ENCODE measurements at regions not wholly inside any gene's neighbourhood (a gene's known extent, or its start where the extent isn't known, plus 50 kb on each side); places are given as distances from the start of the nearest gene placed in this dataset.

DNA sequence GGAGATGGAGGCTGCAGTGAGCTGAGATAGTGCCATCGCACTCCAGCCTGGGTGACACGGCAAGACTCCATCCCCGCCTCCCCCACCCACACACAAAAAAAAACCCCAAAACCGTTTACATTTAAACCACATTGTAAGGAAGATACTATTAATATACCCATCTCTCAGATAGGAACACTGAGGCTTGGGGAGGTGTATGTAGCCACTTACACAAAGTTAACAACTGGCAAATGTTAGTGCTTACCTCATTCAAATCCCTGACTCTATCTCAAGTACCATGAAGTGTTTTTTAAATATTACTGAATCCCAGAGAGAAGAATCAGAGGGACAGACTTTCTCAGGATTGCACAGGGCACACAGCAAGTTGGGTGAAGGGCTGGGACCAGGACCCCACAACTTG lies 164.5 kb downstream of the MIAT start:
- Histone ChIP-seq H3K4me1 (ENCODE audit: low read depth) (no peaks in the 10 kb centered on the region), H3K27me3 (no peaks in the 10 kb centered on the region), H3K36me3 (no peaks in the 10 kb centered on the region), H3K4me3 (no peak overlapping the region), H3K27ac (no peak overlapping the region), H3K9me3 (ENCODE audit: low read depth) (no peaks in the 10 kb centered on the region)
- DNase-seq (ENCODE audit: low read depth in 1 of 2, low spot score in 1 of 2) = no peak
- TF ChIP-seq, protein P1, sequence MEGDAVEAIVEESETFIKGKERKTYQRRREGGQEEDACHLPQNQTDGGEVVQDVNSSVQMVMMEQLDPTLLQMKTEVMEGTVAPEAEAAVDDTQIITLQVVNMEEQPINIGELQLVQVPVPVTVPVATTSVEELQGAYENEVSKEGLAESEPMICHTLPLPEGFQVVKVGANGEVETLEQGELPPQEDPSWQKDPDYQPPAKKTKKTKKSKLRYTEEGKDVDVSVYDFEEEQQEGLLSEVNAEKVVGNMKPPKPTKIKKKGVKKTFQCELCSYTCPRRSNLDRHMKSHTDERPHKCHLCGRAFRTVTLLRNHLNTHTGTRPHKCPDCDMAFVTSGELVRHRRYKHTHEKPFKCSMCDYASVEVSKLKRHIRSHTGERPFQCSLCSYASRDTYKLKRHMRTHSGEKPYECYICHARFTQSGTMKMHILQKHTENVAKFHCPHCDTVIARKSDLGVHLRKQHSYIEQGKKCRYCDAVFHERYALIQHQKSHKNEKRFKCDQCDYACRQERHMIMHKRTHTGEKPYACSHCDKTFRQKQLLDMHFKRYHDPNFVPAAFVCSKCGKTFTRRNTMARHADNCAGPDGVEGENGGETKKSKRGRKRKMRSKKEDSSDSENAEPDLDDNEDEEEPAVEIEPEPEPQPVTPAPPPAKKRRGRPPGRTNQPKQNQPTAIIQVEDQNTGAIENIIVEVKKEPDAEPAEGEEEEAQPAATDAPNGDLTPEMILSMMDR (IDR thresholded peaks at IDR 0.05; ENCODE audit: low read depth, low read length) = no peak

DNA sequence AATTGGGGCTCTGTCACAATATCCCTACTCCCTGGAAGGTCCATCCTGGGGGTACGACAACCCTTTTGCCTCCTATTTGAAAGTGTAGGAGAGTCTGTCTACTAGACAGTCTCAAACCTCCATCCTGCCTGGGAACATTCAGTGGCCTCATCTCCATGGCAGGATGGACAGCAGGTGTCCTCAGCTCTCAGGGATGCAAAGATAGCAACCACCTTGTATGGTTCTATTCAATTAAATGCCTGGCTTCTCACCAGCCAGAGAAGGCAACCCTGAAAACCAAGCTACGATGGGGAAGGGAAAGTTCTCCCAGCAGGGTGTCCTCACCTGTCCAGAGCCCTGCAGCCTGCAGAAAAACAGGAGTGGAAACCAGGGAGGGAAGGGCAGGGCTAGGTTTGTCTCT lies 164.9 kb downstream of the MIAT start:
- H3K36me3 ChIP-seq = no peaks in the 10 kb centered on the region
- DNase-seq (ENCODE audit: low read depth in 1 of 2, low spot score in 1 of 2) = no peak

DNA sequence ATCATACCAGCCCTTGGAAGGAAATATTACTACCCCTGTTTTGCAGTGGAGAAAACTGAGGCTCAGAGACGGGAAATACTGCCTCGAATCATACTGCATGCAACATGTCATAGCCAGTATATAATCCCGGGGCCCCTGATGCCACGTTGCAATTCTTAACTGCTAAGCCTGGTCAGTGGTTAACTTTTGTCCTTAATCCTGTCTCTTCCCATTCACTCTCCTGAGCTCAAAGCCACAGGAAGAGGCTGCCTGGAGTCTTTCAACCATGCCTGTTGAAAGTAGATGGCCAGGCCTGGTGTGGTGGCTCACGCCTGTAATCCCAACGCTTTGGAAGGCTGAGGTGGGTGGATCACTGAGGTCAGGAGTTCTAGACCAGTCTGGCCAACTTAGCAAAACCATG lies 166.6 kb downstream of the MIAT start:
- H3K9me3 ChIP-seq (ENCODE audit: low read depth) = no peaks in the 10 kb centered on the region
- no peak for DNase-seq (ENCODE audit: low read depth in 1 of 2, low spot score in 1 of 2)
- TF ChIP-seq, protein P1 (IDR thresholded peaks at IDR 0.05; ENCODE audit: low read depth, low read length) = no peak

More for the DNA sequence above, 164.9 kb downstream of the MIAT start:
- Histone ChIP-seq H3K27ac (no peak overlapping the region), H3K4me1 (ENCODE audit: low read depth) (no peaks in the 10 kb centered on the region), H3K4me3 (no peak overlapping the region), H3K9me3 (ENCODE audit: low read depth) (no peaks in the 10 kb centered on the region), H3K27me3 (no peaks in the 10 kb centered on the region)
- TF ChIP-seq, protein P1 (IDR thresholded peaks at IDR 0.05; ENCODE audit: low read depth, low read length) = no peak

DNA sequence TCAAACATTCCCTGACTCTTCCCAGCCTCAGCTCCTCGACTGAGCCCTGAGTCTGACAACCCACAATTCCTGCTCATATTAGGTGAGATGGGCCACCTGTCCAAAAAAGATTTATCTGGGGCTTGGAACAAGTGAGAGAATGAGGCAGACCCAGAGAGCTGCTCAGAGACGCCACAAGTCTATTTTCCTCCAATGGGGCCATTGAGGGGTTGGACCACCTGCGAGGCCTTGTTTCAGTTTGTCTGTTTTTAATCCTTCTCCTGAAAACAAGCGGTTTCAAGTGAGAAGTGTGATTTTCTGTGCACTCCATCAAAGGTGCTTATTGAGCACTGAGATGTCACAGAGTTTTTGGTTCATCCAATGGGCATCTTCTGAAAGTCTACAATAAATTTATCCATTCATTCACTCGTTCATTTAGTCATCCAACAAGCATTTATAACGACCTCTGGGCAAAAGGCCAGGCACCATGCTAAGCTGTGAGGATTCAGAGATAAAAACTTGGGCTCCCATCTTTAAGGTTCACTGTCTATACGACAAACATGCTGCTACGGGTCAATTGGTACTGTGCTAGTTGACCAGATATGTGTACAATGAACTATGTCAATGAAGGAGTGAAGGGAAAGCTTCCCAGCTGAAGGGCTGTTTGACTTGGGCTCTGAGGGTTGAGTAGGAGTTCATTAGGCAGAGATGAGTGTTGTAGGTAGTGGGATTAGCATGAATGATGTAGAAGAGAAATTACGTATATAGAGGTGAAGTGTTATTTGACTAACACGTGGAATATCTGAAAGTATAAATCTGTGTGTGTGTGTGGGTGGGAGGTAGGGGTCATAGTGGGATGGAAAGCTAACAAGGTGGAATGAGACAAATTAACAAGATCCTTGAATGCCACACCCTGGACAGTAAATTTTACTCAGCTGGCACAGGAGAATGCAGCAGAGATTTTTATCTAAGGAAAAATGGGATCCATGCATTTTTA lies 168.9 kb downstream of the MIAT start:
- no peaks in the 10 kb centered on the region for H3K27me3 ChIP-seq

More for the DNA sequence above, 166.6 kb downstream of the MIAT start:
- Histone ChIP-seq H3K27ac (no peak overlapping the region), H3K36me3 (no peaks in the 10 kb centered on the region), H3K4me3 (no peak overlapping the region), H3K27me3 (no peaks in the 10 kb centered on the region), H3K4me1 (ENCODE audit: low read depth) (no peaks in the 10 kb centered on the region)

DNA sequence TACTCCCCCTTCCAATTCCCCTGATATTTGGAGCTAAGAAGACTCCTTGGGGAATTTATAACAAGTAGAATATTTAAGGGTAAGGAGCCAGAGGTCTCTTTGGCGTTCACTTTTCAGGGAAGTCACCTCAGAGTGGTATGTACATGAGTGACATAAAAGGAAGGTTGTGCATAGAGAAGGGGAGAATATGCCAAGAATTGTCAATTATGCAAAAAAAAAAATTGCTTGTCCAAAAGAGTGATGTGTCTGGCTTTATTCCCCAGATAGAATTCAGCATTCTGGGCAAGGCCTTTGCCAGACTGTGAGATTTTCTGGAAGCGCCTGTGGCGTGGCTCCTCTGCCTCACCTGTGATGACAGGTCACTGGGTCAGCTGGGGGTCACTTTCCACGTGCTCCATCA lies 170.2 kb downstream of the MIAT start:
- H3K9me3 ChIP-seq (ENCODE audit: low read depth) = no peaks in the 10 kb centered on the region
- TF ChIP-seq, protein P1 (IDR thresholded peaks at IDR 0.05; ENCODE audit: low read depth, low read length) = no peak
- DNase-seq (ENCODE audit: low read depth in 1 of 2, low spot score in 1 of 2) = no peak
- H3K4me1 ChIP-seq (ENCODE audit: low read depth) = peaks cover 11% of the 10 kb centered on the region
- H3K36me3 ChIP-seq = no peaks in the 10 kb centered on the region
- no peak overlapping the region for H3K27ac ChIP-seq
- no peak overlapping the region for H3K4me3 ChIP-seq
- no peaks in the 10 kb centered on the region for H3K27me3 ChIP-seq

More for the DNA sequence above, 168.9 kb downstream of the MIAT start:
- DNase-seq (ENCODE audit: low read depth in 1 of 2, low spot score in 1 of 2) = no peak
- TF ChIP-seq, protein P1 (IDR thresholded peaks at IDR 0.05; ENCODE audit: low read depth, low read length) = no peak
- Histone ChIP-seq H3K4me3 (no peak overlapping the region), H3K27ac (no peak overlapping the region), H3K4me1 (ENCODE audit: low read depth) (peaks cover 11% of the 10 kb centered on the region), H3K36me3 (no peaks in the 10 kb centered on the region), H3K9me3 (ENCODE audit: low read depth) (no peaks in the 10 kb centered on the region)

All from cardiac muscle cell (in vitro differentiated cells and primary cell).